GM23338 (cell line): ENCODE measurements at regions not wholly inside any gene's neighbourhood (a gene's known extent, or its start where the extent isn't known, plus 50 kb on each side); places are given as distances from the start of the nearest gene placed in this dataset.
"Not testable (repeated sequence)": the region's sequence is repeated elsewhere in the genome, so short reads cannot be mapped to it uniquely, and the experiment has no call there.

Experiments
- ATAC-seq: fragments of 200-7000 bp; cut with Tn5 transposase; 3 replicates; pipeline ENCODE4 v1.9.1; 2020
- DNase-seq: peaks from one replicate; pipeline ENCODE4 v3.0.0-alpha.2; 2015; ENCODE audit warnings: low spot score
- H2AFZ ChIP-seq: fragments of 200-600 bp; sonication (generic); 2 replicates; pipeline ENCODE4 v1.8.0; 2016; ENCODE audit warnings: antibody characterized with exemption, mild to moderate bottlenecking, moderate library complexity
- H3F3A ChIP-seq: fragments of 200-600 bp; sonication (generic); replicated peaks from 2 replicates; pipeline ENCODE4 v1.8.0; 2017; ENCODE audit warnings: antibody characterized with exemption, mixed run types, low read depth
- H3K27ac ChIP-seq: fragments of 200-600 bp; sonication (generic); 2 replicates; pipeline ENCODE4 v1.6.1; 2016; ENCODE audit warnings: low read depth
- H3K27me3 ChIP-seq: fragments of 200-600 bp; sonication (generic); 2 replicates; pipeline ENCODE4 v1.8.0; 2016; ENCODE audit warnings: mild to moderate bottlenecking, mixed run types, moderate library complexity; ENCODE audit not compliant: insufficient read depth
- H3K36me3 ChIP-seq: fragments of 200-600 bp; sonication (generic); 2 replicates; pipeline ENCODE4 v1.8.0; 2016; ENCODE audit warnings: mild to moderate bottlenecking; ENCODE audit not compliant: insufficient read depth
- H3K4me1 ChIP-seq: fragments of 200-600 bp; sonication (generic); 2 replicates; pipeline ENCODE4 v1.8.0; 2016; ENCODE audit warnings: mild to moderate bottlenecking, moderate library complexity; ENCODE audit not compliant: insufficient read depth
- H3K4me2 ChIP-seq: fragments of 200-600 bp; sonication (generic); 2 replicates; pipeline ENCODE4 v1.7.1; 2017; ENCODE audit warnings: mixed run types
- H3K4me3 ChIP-seq: fragments of 200-600 bp; sonication (generic); 2 replicates; pipeline ENCODE4 v1.6.1; 2016; ENCODE audit warnings: mixed run types
- H3K79me2 ChIP-seq: fragments of 200-600 bp; sonication (generic); replicated peaks from 2 replicates; pipeline ENCODE4 v1.8.0; 2017; ENCODE audit warnings: mild to moderate bottlenecking; ENCODE audit not compliant: insufficient read depth
- H3K9me2 ChIP-seq: fragments of 200-600 bp; sonication (generic); 2 replicates; pipeline ENCODE4 v1.8.0; 2017; ENCODE audit not compliant: insufficient read depth
- H4K20me1 ChIP-seq: fragments of 200-600 bp; sonication (generic); replicated peaks from 2 replicates; pipeline ENCODE4 v1.8.0; 2017; ENCODE audit warnings: mild to moderate bottlenecking; ENCODE audit not compliant: insufficient read depth
- H3K27ac Mint-ChIP-seq: 2 replicates; pipeline ENCODE4 v1.8.0; 2020; ENCODE audit warnings: inconsistent platforms, mild to moderate bottlenecking, moderate library complexity, mixed read lengths
- H3K27me3 Mint-ChIP-seq: 3 replicates; pipeline ENCODE4 v1.8.0; 2022; ENCODE audit warnings: low read depth, mild to moderate bottlenecking, moderate library complexity, mixed read lengths, inconsistent platforms; ENCODE audit not compliant: insufficient read depth, poor library complexity
- H3K36me3 Mint-ChIP-seq: 3 replicates; pipeline ENCODE4 v1.8.0; 2021; ENCODE audit warnings: low read depth, mild to moderate bottlenecking, inconsistent platforms, moderate library complexity, mixed read lengths
- H3K4me1 Mint-ChIP-seq: 3 replicates; pipeline ENCODE4 v1.8.0; 2020; ENCODE audit warnings: mild to moderate bottlenecking, inconsistent platforms, mixed read lengths
- H3K4me3 Mint-ChIP-seq: 3 replicates; pipeline ENCODE4 v1.8.0; 2021; ENCODE audit warnings: moderate library complexity, mild to moderate bottlenecking, inconsistent platforms, mixed read lengths
- H3K9me3 Mint-ChIP-seq: 3 replicates; pipeline ENCODE4 v1.8.0; 2020; ENCODE audit warnings: moderate library complexity, mild to moderate bottlenecking, inconsistent platforms, mixed read lengths
- CREB1 ChIP-seq: fragments of 250-450 bp; sonication (Bioruptor Pico); IDR thresholded peaks from 2 replicates; pipeline ENCODE4 v1.5.0; 2020; ENCODE audit warnings: low read depth, mild to moderate bottlenecking, moderate library complexity
- EZH2 ChIP-seq: fragments of 200-600 bp; sonication (generic); IDR thresholded peaks from one replicate; pipeline ENCODE4 v1.8.0; 2017; ENCODE audit warnings: antibody characterized with exemption, mild to moderate bottlenecking, low read depth; ENCODE audit not compliant: unreplicated experiment
- EZH2phosphoT487 ChIP-seq: fragments of 200-600 bp; sonication (generic); IDR thresholded peaks from one replicate; pipeline ENCODE4 v1.8.1; 2018; ENCODE audit warnings: antibody characterized with exemption; ENCODE audit not compliant: unreplicated experiment
- JUNB ChIP-seq: IDR thresholded peaks from one replicate; pipeline ENCODE4 v1.6.1; 2016; ENCODE audit warnings: antibody characterized with exemption; ENCODE audit not compliant: unreplicated experiment
- NANOG ChIP-seq: IDR thresholded peaks from 2 replicates; pipeline ENCODE4 v1.6.1; 2016; ENCODE audit warnings: antibody characterized with exemption, borderline replicate concordance
- POLR2AphosphoS5 ChIP-seq: IDR thresholded peaks from 2 replicates; pipeline ENCODE4 v1.6.1; 2016; ENCODE audit warnings: antibody characterized with exemption, low read depth
- REST ChIP-seq: IDR thresholded peaks from one replicate; pipeline ENCODE4 v1.6.1; 2018; ENCODE audit warnings: antibody characterized with exemption; ENCODE audit not compliant: unreplicated experiment
- ZNF114 ChIP-seq: fragments of 250-450 bp; sonication (Bioruptor Pico); IDR thresholded peaks from 2 replicates; pipeline ENCODE4 v1.5.0; 2020; ENCODE audit warnings: mild to moderate bottlenecking, moderate library complexity
- ZNF331 ChIP-seq: fragments of 250-450 bp; sonication (Bioruptor Pico); IDR thresholded peaks from 2 replicates; pipeline ENCODE4 v1.5.0; 2020; ENCODE audit warnings: low read depth, mild to moderate bottlenecking, moderate library complexity

- not testable (repeated sequence) for H3K4me1 ChIP-seq, H3K4me2 ChIP-seq, H3F3A ChIP-seq, H2AFZ ChIP-seq, H3K79me2 ChIP-seq, ATAC-seq, H3K27me3 ChIP-seq, H3K4me3 ChIP-seq, H3K27me3 Mint-ChIP-seq, H3K4me1 Mint-ChIP-seq, H3K27ac Mint-ChIP-seq, H3K36me3 ChIP-seq, H3K27ac ChIP-seq, H3K9me3 Mint-ChIP-seq, H3K36me3 Mint-ChIP-seq, DNase-seq, H4K20me1 ChIP-seq, H3K4me3 Mint-ChIP-seq
- 0 out of 2 replicates have a peak, but pooled peaks cover 10% of the 10 kb centered on the region for H3K9me2 ChIP-seq
These were observed 392.3 kb downstream of the PTPRC start for GRCh38 chr1:199031170-199031569.

GRCh38 chr1:199032479-199032878 lies 393.6 kb downstream of the PTPRC start:
- DNase-seq, H3K4me2 ChIP-seq, H3K79me2 ChIP-seq, H3K4me3 ChIP-seq, H3K36me3 Mint-ChIP-seq, H3F3A ChIP-seq, H3K36me3 ChIP-seq, H3K4me1 Mint-ChIP-seq, H3K27ac ChIP-seq, H4K20me1 ChIP-seq, H3K27me3 Mint-ChIP-seq, H3K4me1 ChIP-seq, H3K4me3 Mint-ChIP-seq, ATAC-seq, H3K9me3 Mint-ChIP-seq, H3K27me3 ChIP-seq: not testable (repeated sequence)
- peak overlapping the region; percentile 9; the same call in 1 of the 2 replicates for H3K27ac Mint-ChIP-seq
- Histone ChIP-seq H2AFZ (peak overlapping the region; percentile 74; the same call in 1 of the 2 replicates), H3K9me2 (0 out of 2 replicates have a peak, but pooled peaks cover 10% of the 10 kb centered on the region)

DNA sequence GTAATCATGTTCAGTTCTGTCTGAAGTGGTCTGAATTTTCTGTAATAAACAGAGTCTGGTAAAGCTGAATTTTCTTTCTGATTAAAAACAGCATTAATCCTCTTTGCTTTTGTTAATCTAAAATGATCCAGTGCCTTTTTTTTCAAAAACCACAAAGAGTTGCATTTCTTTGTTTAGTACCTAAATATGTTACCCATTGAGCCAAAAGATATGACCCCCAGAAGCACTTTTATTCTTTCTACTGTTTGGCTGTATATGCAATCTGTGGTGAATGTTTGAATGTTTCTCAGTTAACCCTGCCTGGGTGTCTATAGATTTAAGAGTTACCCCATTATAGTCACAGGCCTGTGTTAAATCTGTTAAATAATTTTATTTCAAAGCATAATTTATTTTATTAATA lies 394.8 kb downstream of the PTPRC start:
- H3K36me3 Mint-ChIP-seq: no peaks in the 10 kb centered on the region
- no peak overlapping the region for H3K4me3 ChIP-seq
- H3F3A ChIP-seq: no peaks in the 10 kb centered on the region
- 0 out of 2 replicates have a peak, but pooled peaks cover 10% of the 10 kb centered on the region for H3K9me2 ChIP-seq
- DNase-seq (no peak), ATAC-seq (no peak)
- H3K4me2 ChIP-seq: no peak overlapping the region
- H3K4me1 ChIP-seq: no peaks in the 10 kb centered on the region
- no peak overlapping the region for H3K4me3 Mint-ChIP-seq
- H2AFZ ChIP-seq: no peak overlapping the region
- no peak overlapping the region for H3K27ac ChIP-seq
- no peaks in the 10 kb centered on the region; the same call in 1 of the 2 replicates for H4K20me1 ChIP-seq
- H3K27me3 ChIP-seq: no peaks in the 10 kb centered on the region
- no peaks in the 10 kb centered on the region for H3K79me2 ChIP-seq
- no peaks in the 10 kb centered on the region for H3K36me3 ChIP-seq
- no peak overlapping the region for H3K27ac Mint-ChIP-seq
- H3K4me1 Mint-ChIP-seq: no peaks in the 10 kb centered on the region
- no peaks in the 10 kb centered on the region for H3K9me3 Mint-ChIP-seq
- peaks cover 2% of the 10 kb centered on the region for H3K27me3 Mint-ChIP-seq
- TF ChIP-seq EZH2phosphoT487: no peak
- TF ChIP-seq CREB1 (CRISPR knock-in tag): no peak
- TF ChIP-seq NANOG: no peak
- TF ChIP-seq ZNF331 (CRISPR knock-in tag): no peak
- no peak for TF ChIP-seq JUNB
- no peak for TF ChIP-seq EZH2
- no peak for TF ChIP-seq REST
- no peak for TF ChIP-seq ZNF114
- TF ChIP-seq POLR2AphosphoS5: no peak
